ENCODE measurements at regions not wholly inside any gene's neighbourhood (a gene's known extent, or its start where the extent isn't known, plus 50 kb on each side); places are given as distances from the start of the nearest gene placed in this dataset.

DNA sequence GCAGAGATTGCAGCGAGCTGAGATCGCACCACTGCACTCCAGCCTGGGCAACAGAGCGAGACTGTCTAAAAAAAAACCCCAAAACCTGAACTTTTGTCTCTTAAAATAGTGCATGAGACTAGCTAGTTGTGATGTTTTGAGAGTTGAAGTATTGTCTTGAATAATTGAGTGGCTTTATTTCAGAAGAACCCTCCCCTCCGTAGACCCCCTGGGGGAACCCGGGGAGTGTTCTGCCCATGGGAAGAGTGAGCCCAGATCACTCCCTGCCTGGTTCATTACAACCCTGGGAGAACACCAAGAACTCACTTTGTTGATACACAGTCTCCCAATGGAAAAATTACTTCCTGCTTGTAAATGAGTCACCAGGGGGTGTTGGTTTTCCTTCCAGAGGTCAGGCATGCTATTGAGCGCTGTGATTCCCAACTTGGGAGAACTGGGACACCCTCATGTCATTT, 65.3 kb upstream of the SHISA3 start:
- no peak for DNase-seq

DNA sequence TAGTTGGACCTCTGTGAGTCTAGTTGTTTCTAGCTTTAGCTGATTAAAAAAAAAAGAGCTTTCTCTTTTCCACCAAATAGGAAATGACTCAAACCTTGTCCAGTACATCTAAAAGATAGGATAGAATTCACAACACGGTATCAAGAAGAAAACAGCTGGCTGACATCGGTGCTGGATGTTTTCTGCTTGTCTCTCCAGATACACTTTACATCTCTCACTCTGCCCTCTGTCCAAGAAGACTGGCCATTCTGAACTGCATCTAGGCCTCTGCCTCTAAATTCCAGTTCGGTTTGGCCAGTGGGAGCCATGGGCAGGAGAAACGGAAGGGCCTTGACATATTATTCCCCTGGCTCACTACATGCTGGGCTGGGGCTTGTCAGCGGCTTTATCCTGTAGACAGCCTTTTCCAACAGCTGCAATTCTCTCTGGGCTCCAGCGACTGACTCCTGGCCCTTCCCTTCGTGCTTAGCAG, 57.3 kb upstream of the SHISA3 start:
- no peak for DNase-seq

DNA sequence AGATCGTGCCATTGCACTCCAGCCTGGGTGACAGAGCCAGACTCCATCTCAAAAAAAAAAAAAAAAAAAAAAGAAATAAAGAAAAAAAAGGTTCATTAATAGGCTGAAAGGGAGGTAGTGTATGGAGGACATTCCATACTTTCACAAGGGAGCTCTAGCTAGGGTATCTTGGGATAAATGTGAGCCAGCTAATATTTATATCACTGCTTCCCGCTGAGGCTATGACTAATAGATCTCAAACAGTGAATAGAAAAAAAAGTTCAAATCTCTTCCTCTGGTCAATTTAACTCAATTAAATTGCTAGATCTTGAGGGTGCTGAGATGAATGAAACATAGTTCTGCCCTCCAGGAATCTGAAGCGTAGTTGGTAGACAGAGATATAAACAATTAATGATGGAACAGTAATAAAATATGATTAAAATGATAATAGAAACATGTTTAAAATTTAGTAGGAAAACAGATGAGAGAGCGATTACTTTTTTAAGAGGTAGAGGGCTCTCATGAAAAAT, 55.7 kb upstream of the SHISA3 start:
- no peak for DNase-seq

DNA sequence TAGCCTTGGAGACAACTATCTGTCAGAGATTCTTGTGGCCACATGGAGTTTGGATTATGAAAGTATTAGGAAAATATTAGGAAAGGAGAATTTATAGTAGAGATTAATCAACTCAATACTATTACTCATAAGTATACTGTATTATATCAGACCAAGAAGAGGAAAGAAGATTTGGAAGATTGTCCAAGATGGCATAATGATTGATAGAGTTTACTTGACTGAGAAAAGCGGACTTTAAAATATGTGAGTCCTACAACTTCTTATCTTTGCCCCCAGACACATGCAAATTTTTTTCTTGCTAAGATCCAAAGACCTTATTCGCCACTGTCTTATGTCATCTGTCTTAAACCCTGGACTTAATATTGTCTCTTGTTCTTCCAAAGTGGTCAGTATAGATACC, 54.8 kb upstream of the SHISA3 start:
- DNase-seq = no peak

DNA sequence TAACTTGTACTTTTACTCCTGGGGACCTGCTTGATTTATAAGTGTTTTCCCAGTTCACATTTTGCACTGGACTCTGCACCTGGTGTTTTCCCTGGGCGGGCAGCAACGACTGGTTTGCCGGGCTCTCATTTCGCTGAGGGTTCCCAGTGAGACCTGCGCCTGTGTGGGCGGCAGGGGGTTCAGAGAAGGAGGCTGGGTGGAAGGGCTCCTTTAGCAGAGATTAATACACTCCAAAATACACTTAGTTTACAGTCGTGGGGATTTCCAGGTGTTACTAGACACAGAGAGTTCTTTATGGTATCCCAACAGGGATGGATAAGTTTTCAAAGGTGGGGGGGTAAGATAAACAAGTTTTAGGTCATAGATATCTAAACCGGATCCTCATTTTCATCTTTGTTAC, 53.0 kb upstream of the SHISA3 start:
- DNase-seq = no peak

DNA sequence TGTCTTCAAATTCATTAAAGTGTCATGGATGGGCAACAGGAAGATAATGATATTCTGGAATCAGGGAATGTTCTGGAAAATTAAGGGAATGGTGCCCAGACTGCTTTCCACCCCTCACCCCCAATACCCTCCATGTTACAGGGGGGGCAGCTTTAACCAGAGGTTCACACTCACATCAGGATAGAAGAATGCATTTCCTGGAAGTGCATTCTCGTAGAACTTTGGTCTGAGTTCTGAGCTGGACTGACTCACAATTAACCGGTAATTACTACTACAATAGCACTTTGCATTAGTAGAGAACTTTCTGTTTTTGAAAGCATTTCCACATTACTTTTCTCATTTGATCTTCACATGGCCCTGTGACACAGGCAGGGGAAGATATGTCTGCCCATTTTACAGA, 52.5 kb upstream of the SHISA3 start:
- no peak for DNase-seq

DNA sequence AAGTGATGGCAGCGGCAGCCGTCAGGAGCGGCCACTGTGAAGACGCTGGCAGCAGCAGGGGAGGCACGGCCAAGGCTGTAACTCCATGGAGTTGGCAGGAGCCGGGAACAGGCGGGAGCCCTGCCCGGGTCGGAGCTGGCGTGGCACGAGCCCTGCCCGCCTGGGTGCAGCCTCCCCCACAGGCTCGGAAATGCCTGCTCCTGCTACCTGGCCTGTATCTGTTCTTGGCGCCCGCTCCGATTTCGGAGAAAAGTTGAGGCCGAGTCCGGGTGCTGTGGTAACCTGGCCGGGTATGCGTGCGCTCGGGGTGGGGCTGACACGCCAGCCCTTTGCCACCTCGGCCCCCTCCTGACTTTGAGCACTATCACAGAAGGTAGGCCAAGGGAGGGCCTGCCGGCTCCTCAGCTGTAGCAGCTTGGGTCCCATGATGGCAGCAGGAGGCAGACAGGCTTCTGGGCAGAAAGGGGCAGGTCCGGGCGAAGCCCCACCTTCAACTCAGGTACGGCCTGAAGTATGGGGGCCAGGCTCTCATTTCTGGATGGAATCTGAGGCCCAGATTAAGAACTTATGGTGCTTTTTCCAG, 51.2 kb upstream of the SHISA3 start:
- no peak for DNase-seq

DNA sequence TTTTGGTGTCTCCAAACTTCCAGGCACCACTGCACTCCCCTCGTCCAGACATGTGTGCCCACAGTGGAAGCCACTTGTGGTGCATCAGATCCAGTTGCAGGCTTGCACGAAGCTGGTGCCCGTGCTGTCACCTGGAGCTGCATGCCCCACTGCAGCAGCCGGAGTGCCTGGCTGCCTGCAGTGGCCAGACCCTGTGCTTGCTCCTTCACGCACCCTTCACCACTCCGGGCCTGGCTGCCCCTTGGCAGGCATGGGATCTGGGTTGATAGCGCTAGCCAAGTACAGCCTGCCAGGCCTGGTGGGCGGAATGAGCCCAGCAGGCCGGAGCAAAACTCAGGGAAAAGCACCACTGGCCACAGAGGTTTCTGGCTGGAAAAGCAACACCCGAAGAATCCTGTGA, 50.2 kb upstream of the SHISA3 start:
- no peak for DNase-seq

All from CD4-positive, alpha-beta T cell treated with Interleukin-4 for 1 hour (primary cell).